ENCODE measurements at regions not wholly inside any gene's neighbourhood (a gene's known extent, or its start where the extent isn't known, plus 50 kb on each side); places are given as distances from the start of the nearest gene placed in this dataset.
"Not testable (repeated sequence)": the region's sequence is repeated elsewhere in the genome, so short reads cannot be mapped to it uniquely, and the experiment has no call there.

DNA sequence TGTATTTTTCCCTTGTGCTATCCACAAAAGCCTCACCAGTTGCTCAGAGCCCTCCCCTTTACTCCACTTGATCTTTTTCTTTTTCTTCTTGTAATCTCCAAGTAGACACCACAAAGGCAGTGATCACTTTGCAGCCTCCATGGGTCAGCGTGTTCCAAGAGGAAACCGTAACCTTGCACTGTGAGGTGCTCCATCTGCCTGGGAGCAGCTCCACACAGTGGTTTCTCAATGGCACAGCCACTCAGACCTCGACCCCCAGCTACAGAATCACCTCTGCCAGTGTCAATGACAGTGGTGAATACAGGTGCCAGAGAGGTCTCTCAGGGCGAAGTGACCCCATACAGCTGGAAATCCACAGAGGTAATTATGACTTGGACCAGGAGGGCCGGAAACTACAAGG is 95.8 kb downstream of the FAM72C start:
- H3K36me3 ChIP-seq (ENCODE audit: insufficient read depth); H3K4me2 ChIP-seq; H2AFZ ChIP-seq (ENCODE audit: low read depth); H3K79me2 ChIP-seq (ENCODE audit: insufficient read depth, low read depth); H3K4me3 ChIP-seq (IDR thresholded peaks at IDR 0.05; ENCODE audit: insufficient read depth, low read depth, low read length); H4K20me1 ChIP-seq (ENCODE audit: insufficient read depth); H3K9ac ChIP-seq; H3K27me3 ChIP-seq (ENCODE audit: insufficient read depth, low read depth); H3K4me1 ChIP-seq (ENCODE audit: low read depth, poor library complexity, severe bottlenecking); H3K27ac ChIP-seq: not testable (repeated sequence)

GRCh38 chr1:143874625-143875024 is 97.2 kb downstream of the FAM72C start:
- H3K36me3 ChIP-seq (ENCODE audit: insufficient read depth); H3K27ac ChIP-seq; H3K4me2 ChIP-seq; H3K9ac ChIP-seq; H3K4me1 ChIP-seq (ENCODE audit: low read depth, poor library complexity, severe bottlenecking); H3K4me3 ChIP-seq (IDR thresholded peaks at IDR 0.05; ENCODE audit: insufficient read depth, low read depth, low read length); H3K27me3 ChIP-seq (ENCODE audit: insufficient read depth, low read depth); H4K20me1 ChIP-seq (ENCODE audit: insufficient read depth); H3K79me2 ChIP-seq (ENCODE audit: insufficient read depth, low read depth); H2AFZ ChIP-seq (ENCODE audit: low read depth): not testable (repeated sequence)

- not testable (repeated sequence) for H3K9ac ChIP-seq; H3K27ac ChIP-seq; H3K79me2 ChIP-seq (ENCODE audit: insufficient read depth, low read depth); H3K27me3 ChIP-seq (ENCODE audit: insufficient read depth, low read depth); H2AFZ ChIP-seq (ENCODE audit: low read depth); H3K4me3 ChIP-seq (IDR thresholded peaks at IDR 0.05; ENCODE audit: insufficient read depth, low read depth, low read length); H3K4me1 ChIP-seq (ENCODE audit: low read depth, poor library complexity, severe bottlenecking); H4K20me1 ChIP-seq (ENCODE audit: insufficient read depth); H3K36me3 ChIP-seq (ENCODE audit: insufficient read depth); H3K4me2 ChIP-seq
These were observed 98.1 kb downstream of the FAM72C start for GRCh38 chr1:143873650-143874049.

- H3K4me3 ChIP-seq (IDR thresholded peaks at IDR 0.05; ENCODE audit: insufficient read depth, low read depth, low read length); H3K4me2 ChIP-seq; H3K9ac ChIP-seq; H3K36me3 ChIP-seq (ENCODE audit: insufficient read depth); H4K20me1 ChIP-seq (ENCODE audit: insufficient read depth); H3K27me3 ChIP-seq (ENCODE audit: insufficient read depth, low read depth); H3K27ac ChIP-seq; H3K79me2 ChIP-seq (ENCODE audit: insufficient read depth, low read depth); H3K4me1 ChIP-seq (ENCODE audit: low read depth, poor library complexity, severe bottlenecking); H2AFZ ChIP-seq (ENCODE audit: low read depth): not testable (repeated sequence)
These were observed 101.4 kb downstream of the FAM72C start for GRCh38 chr1:143870388-143870787.

GRCh38 chr1:143867590-143868220 is 104.1 kb downstream of the FAM72C start:
- H3K36me3 ChIP-seq (ENCODE audit: insufficient read depth); H3K27me3 ChIP-seq (ENCODE audit: insufficient read depth, low read depth); H3K9ac ChIP-seq; H3K4me1 ChIP-seq (ENCODE audit: low read depth, poor library complexity, severe bottlenecking); H2AFZ ChIP-seq (ENCODE audit: low read depth); H3K27ac ChIP-seq; H3K4me2 ChIP-seq; H3K79me2 ChIP-seq (ENCODE audit: insufficient read depth, low read depth); H3K4me3 ChIP-seq (IDR thresholded peaks at IDR 0.05; ENCODE audit: insufficient read depth, low read depth, low read length); H4K20me1 ChIP-seq (ENCODE audit: insufficient read depth): not testable (repeated sequence)

GRCh38 chr1:143863901-143864520 is 107.8 kb downstream of the FAM72C start:
- not testable (repeated sequence) for H3K4me1 ChIP-seq (ENCODE audit: low read depth, poor library complexity, severe bottlenecking); H3K27ac ChIP-seq; H3K4me2 ChIP-seq; H3K36me3 ChIP-seq (ENCODE audit: insufficient read depth); H2AFZ ChIP-seq (ENCODE audit: low read depth); H3K79me2 ChIP-seq (ENCODE audit: insufficient read depth, low read depth); H3K9ac ChIP-seq; H3K4me3 ChIP-seq (IDR thresholded peaks at IDR 0.05; ENCODE audit: insufficient read depth, low read depth, low read length); H3K27me3 ChIP-seq (ENCODE audit: insufficient read depth, low read depth); H4K20me1 ChIP-seq (ENCODE audit: insufficient read depth)

- not testable (repeated sequence) for H3K36me3 ChIP-seq (ENCODE audit: insufficient read depth); H4K20me1 ChIP-seq (ENCODE audit: insufficient read depth); H3K27me3 ChIP-seq (ENCODE audit: insufficient read depth, low read depth); H3K27ac ChIP-seq; H2AFZ ChIP-seq (ENCODE audit: low read depth); H3K4me2 ChIP-seq; H3K79me2 ChIP-seq (ENCODE audit: insufficient read depth, low read depth); H3K4me3 ChIP-seq (IDR thresholded peaks at IDR 0.05; ENCODE audit: insufficient read depth, low read depth, low read length); H3K4me1 ChIP-seq (ENCODE audit: low read depth, poor library complexity, severe bottlenecking); H3K9ac ChIP-seq
These were observed 109.1 kb downstream of the FAM72C start for GRCh38 chr1:143862722-143863121.

DNA sequence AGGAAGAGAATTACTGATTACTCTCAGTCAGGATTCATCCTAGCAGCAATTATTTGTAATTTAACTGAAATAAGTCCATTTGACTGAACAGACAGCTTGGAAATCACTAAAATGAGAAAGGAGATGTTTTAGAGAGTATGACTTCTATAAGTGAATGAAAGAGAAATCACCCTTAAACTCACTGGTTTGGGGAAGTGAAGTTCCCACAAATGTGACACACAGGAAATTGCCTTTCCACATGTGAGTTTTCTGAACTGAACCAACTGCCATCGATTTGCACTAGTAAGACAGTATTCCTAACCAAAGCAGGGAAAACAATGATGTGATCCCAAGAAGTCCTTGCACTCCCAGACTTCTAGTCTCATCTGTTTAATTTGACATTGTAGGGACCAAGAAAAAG is 110.5 kb downstream of the FAM72C start:
- not testable (repeated sequence) for H3K4me2 ChIP-seq; H2AFZ ChIP-seq (ENCODE audit: low read depth); H3K4me1 ChIP-seq (ENCODE audit: low read depth, poor library complexity, severe bottlenecking); H4K20me1 ChIP-seq (ENCODE audit: insufficient read depth); H3K27ac ChIP-seq; H3K27me3 ChIP-seq (ENCODE audit: insufficient read depth, low read depth); H3K4me3 ChIP-seq (IDR thresholded peaks at IDR 0.05; ENCODE audit: insufficient read depth, low read depth, low read length); H3K79me2 ChIP-seq (ENCODE audit: insufficient read depth, low read depth); H3K36me3 ChIP-seq (ENCODE audit: insufficient read depth); H3K9ac ChIP-seq

DNA sequence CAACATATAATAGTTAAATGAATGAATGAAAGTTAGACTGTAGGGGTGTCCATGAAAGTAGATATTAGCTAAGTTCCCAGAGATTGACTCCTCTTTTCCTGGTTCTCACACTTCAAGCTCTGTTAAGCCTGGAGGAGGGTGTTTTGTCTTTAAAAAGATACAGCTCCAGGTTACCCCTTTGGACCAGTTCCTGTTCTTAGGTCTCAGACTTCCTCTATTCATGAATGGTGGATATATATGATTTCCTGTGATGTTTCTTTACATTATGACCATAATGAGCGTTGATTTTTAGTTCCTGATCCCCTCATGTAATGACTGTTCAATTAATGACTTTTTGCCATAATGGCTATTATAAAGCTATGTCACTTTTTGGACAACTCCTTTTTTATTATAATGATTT is 115.9 kb downstream of the FAM72C start:
- not testable (repeated sequence) for H3K27me3 ChIP-seq (ENCODE audit: insufficient read depth, low read depth); H3K27ac ChIP-seq; H3K9ac ChIP-seq; H2AFZ ChIP-seq (ENCODE audit: low read depth); H3K4me2 ChIP-seq; H3K79me2 ChIP-seq (ENCODE audit: insufficient read depth, low read depth); H3K36me3 ChIP-seq (ENCODE audit: insufficient read depth); H3K4me3 ChIP-seq (IDR thresholded peaks at IDR 0.05; ENCODE audit: insufficient read depth, low read depth, low read length); H3K4me1 ChIP-seq (ENCODE audit: low read depth, poor library complexity, severe bottlenecking); H4K20me1 ChIP-seq (ENCODE audit: insufficient read depth)

GRCh38 chr1:143854069-143854468 is 117.7 kb downstream of the FAM72C start:
- not testable (repeated sequence) for H3K79me2 ChIP-seq (ENCODE audit: insufficient read depth, low read depth); H3K27ac ChIP-seq; H3K27me3 ChIP-seq (ENCODE audit: insufficient read depth, low read depth); H3K9ac ChIP-seq; H3K4me3 ChIP-seq (IDR thresholded peaks at IDR 0.05; ENCODE audit: insufficient read depth, low read depth, low read length); H3K36me3 ChIP-seq (ENCODE audit: insufficient read depth); H2AFZ ChIP-seq (ENCODE audit: low read depth); H3K4me1 ChIP-seq (ENCODE audit: low read depth, poor library complexity, severe bottlenecking); H4K20me1 ChIP-seq (ENCODE audit: insufficient read depth); H3K4me2 ChIP-seq
